Neural crest cell (in vitro differentiated cells): ENCODE measurements at regions not wholly inside any gene's neighbourhood (a gene's known extent, or its start where the extent isn't known, plus 50 kb on each side); places are given as distances from the start of the nearest gene placed in this dataset.

Experiments
- DNase-seq: peaks from one replicate; pipeline ENCODE4 v3.0.0; 2021; ENCODE audit warnings: low read depth, mixed read lengths, low spot score
- H3K27ac Mint-ChIP-seq: one replicate; pipeline ENCODE4 v1.8.0; 2021; ENCODE audit warnings: mild to moderate bottlenecking, mixed read lengths; ENCODE audit not compliant: unreplicated experiment
- H3K27me3 Mint-ChIP-seq: 2 replicates; pipeline ENCODE4 v1.8.0; 2021; ENCODE audit warnings: low read depth, mild to moderate bottlenecking, mixed read lengths
- H3K36me3 Mint-ChIP-seq: 2 replicates; pipeline ENCODE4 v1.8.0; 2021; ENCODE audit warnings: low read depth, mild to moderate bottlenecking, mixed read lengths
- H3K4me1 Mint-ChIP-seq: 2 replicates; pipeline ENCODE4 v1.8.0; 2021; ENCODE audit warnings: mixed read lengths
- H3K4me3 Mint-ChIP-seq: one replicate; pipeline ENCODE4 v1.8.0; 2021; ENCODE audit warnings: mild to moderate bottlenecking, mixed read lengths
- H3K9me3 Mint-ChIP-seq: 2 replicates; pipeline ENCODE4 v1.8.0; 2021; ENCODE audit warnings: mixed read lengths
- CTCF ChIP-seq: fragments of 200-600 bp; sonication (generic); conservative IDR thresholded peaks from 2 replicates; pipeline ENCODE4 v1.5.0; 2021; ENCODE audit warnings: antibody characterized with exemption, mild to moderate bottlenecking

- no peak overlapping the region for H3K27ac Mint-ChIP-seq
- no peak for TF ChIP-seq CTCF
Observed at GRCh38 chr10:85430991-85431390, 935.6 kb downstream of the GRID1 start.

GRCh38 chr10:85433248-85433647 lies 933.3 kb downstream of the GRID1 start:
- Mint-ChIP-seq H3K36me3 (no peaks in the 10 kb centered on the region), H3K9me3 (no peaks in the 10 kb centered on the region), H3K27ac (no peak overlapping the region), H3K27me3 (no peaks in the 10 kb centered on the region), H3K4me3 (no peak overlapping the region), H3K4me1 (no peaks in the 10 kb centered on the region)
- no peak for TF ChIP-seq CTCF
- DNase-seq: no peak

More at GRCh38 chr10:85430991-85431390, 935.6 kb downstream of the GRID1 start:
- H3K36me3 Mint-ChIP-seq: no peaks in the 10 kb centered on the region
- H3K9me3 Mint-ChIP-seq: no peaks in the 10 kb centered on the region
- DNase-seq: no peak
- no peaks in the 10 kb centered on the region for H3K4me1 Mint-ChIP-seq
- no peak overlapping the region for H3K4me3 Mint-ChIP-seq
- H3K27me3 Mint-ChIP-seq: no peaks in the 10 kb centered on the region

- Mint-ChIP-seq H3K36me3 (no peaks in the 10 kb centered on the region), H3K4me3 (no peak overlapping the region), H3K4me1 (no peaks in the 10 kb centered on the region), H3K9me3 (peaks cover 3% of the 10 kb centered on the region), H3K27ac (no peak overlapping the region), H3K27me3 (no peaks in the 10 kb centered on the region)
- TF ChIP-seq CTCF: no peak
- DNase-seq: no peak
Observed at GRCh38 chr10:85444868-85445267, 921.7 kb downstream of the GRID1 start.

- H3K27me3 Mint-ChIP-seq: no peaks in the 10 kb centered on the region
- DNase-seq: no peak
- peaks cover 3% of the 10 kb centered on the region for H3K9me3 Mint-ChIP-seq
Observed at GRCh38 chr10:85445702-85446101, 920.9 kb downstream of the GRID1 start.

GRCh38 chr10:85446827-85447226 lies 919.8 kb downstream of the GRID1 start:
- H3K27ac Mint-ChIP-seq: no peak overlapping the region
- H3K36me3 Mint-ChIP-seq: no peaks in the 10 kb centered on the region
- TF ChIP-seq CTCF: no peak
- H3K4me1 Mint-ChIP-seq: peaks cover 5% of the 10 kb centered on the region
- H3K27me3 Mint-ChIP-seq: no peaks in the 10 kb centered on the region
- no peak for DNase-seq
- H3K9me3 Mint-ChIP-seq: peaks cover 3% of the 10 kb centered on the region
- H3K4me3 Mint-ChIP-seq: no peak overlapping the region

More at GRCh38 chr10:85445702-85446101, 920.9 kb downstream of the GRID1 start:
- no peak for TF ChIP-seq CTCF
- H3K36me3 Mint-ChIP-seq: no peaks in the 10 kb centered on the region
- H3K4me1 Mint-ChIP-seq: no peaks in the 10 kb centered on the region
- no peak overlapping the region for H3K27ac Mint-ChIP-seq
- H3K4me3 Mint-ChIP-seq: no peak overlapping the region

GRCh38 chr10:85447690-85448089 lies 918.9 kb downstream of the GRID1 start:
- Mint-ChIP-seq H3K4me3 (no peak overlapping the region), H3K9me3 (peaks cover 3% of the 10 kb centered on the region), H3K27ac (no peak overlapping the region), H3K36me3 (no peaks in the 10 kb centered on the region), H3K4me1 (peaks cover 5% of the 10 kb centered on the region), H3K27me3 (no peaks in the 10 kb centered on the region)
- TF ChIP-seq CTCF: no peak
- DNase-seq: no peak
